Activated CD4-positive, CD25-positive, alpha-beta regulatory T cell (primary cell): ENCODE measurements at regions not wholly inside any gene's neighbourhood (a gene's known extent, or its start where the extent isn't known, plus 50 kb on each side); places are given as distances from the start of the nearest gene placed in this dataset.
"Not testable (repeated sequence)": the region's sequence is repeated elsewhere in the genome, so short reads cannot be mapped to it uniquely, and the experiment has no call there.

Source experiments
- DNase-seq, 4 experiments: peaks; one replicate each; lab custom pipeline; 2025; lab: John Stamatoyannopoulos, UW

GRCh38 chr5:155772009-155772662 lies 554.8 kb upstream of the SGCD start:
- no peak for DNase-seq

GRCh38 chr5:155773680-155774079 lies 553.3 kb upstream of the SGCD start:
- no peak for DNase-seq

GRCh38 chr5:155780260-155780659 lies 546.7 kb upstream of the SGCD start:
- DNase-seq = no peak

GRCh38 chr5:155783246-155783645 lies 543.7 kb upstream of the SGCD start:
- DNase-seq = no peak

GRCh38 chr5:155783791-155784190 lies 543.2 kb upstream of the SGCD start:
- DNase-seq = no peak

- DNase-seq = no peak
Measured at GRCh38 chr5:155786108-155786507, 540.9 kb upstream of the SGCD start.

- no peak for DNase-seq
Measured at GRCh38 chr5:155792873-155793272, 534.1 kb upstream of the SGCD start.

- no peak for DNase-seq
Measured at GRCh38 chr5:155794795-155795194, 532.2 kb upstream of the SGCD start.

- no peak for DNase-seq
Measured at GRCh38 chr5:155799308-155799707, 527.7 kb upstream of the SGCD start.

- no peak for DNase-seq
Measured at GRCh38 chr5:155807884-155808576, 518.9 kb upstream of the SGCD start.

- DNase-seq = no peak
Measured at GRCh38 chr5:155815248-155815647, 511.7 kb upstream of the SGCD start.

- DNase-seq = no peak
Measured at GRCh38 chr5:155822177-155822576, 504.8 kb upstream of the SGCD start.

- no peak for DNase-seq
Measured at GRCh38 chr5:155826611-155827507, 500.1 kb upstream of the SGCD start.

- not testable (repeated sequence) for DNase-seq
Measured at GRCh38 chr5:155827508-155827815, 499.5 kb upstream of the SGCD start.

GRCh38 chr5:155827949-155828348 lies 499.0 kb upstream of the SGCD start:
- DNase-seq = no peak

GRCh38 chr5:155831491-155831890 lies 495.5 kb upstream of the SGCD start:
- no peak for DNase-seq

- no peak for DNase-seq
Measured at GRCh38 chr5:155833287-155833686, 493.7 kb upstream of the SGCD start.

- DNase-seq = no peak
Measured at GRCh38 chr5:155834271-155834975, 492.5 kb upstream of the SGCD start.

GRCh38 chr5:155836089-155836803 lies 490.7 kb upstream of the SGCD start:
- DNase-seq = no peak

- no peak for DNase-seq
Measured at GRCh38 chr5:155838394-155838793, 488.6 kb upstream of the SGCD start.

- DNase-seq = no peak
Measured at GRCh38 chr5:155839251-155840037, 487.5 kb upstream of the SGCD start.
